Osteocyte (in vitro differentiated cells): ENCODE measurements at regions not wholly inside any gene's neighbourhood (a gene's known extent, or its start where the extent isn't known, plus 50 kb on each side); places are given as distances from the start of the nearest gene placed in this dataset.

Source experiments
- DNase-seq: peaks from one replicate; pipeline ENCODE4 v3.0.0; 2021; ENCODE audit warnings: mixed read lengths; ENCODE audit not compliant: unreplicated experiment; ENCODE audit errors: extremely low spot score
- H3K27ac Mint-ChIP-seq: one replicate; pipeline ENCODE4 v1.8.0; 2021; ENCODE audit warnings: mild to moderate bottlenecking, mixed read lengths; ENCODE audit not compliant: unreplicated experiment
- H3K27me3 Mint-ChIP-seq: one replicate; pipeline ENCODE4 v1.8.0; 2021; ENCODE audit warnings: mixed read lengths; ENCODE audit not compliant: unreplicated experiment
- H3K36me3 Mint-ChIP-seq: one replicate; pipeline ENCODE4 v1.8.0; 2021; ENCODE audit warnings: mixed read lengths; ENCODE audit not compliant: unreplicated experiment
- H3K4me1 Mint-ChIP-seq: one replicate; pipeline ENCODE4 v1.8.0; 2021; ENCODE audit warnings: mixed read lengths; ENCODE audit not compliant: unreplicated experiment
- H3K4me3 Mint-ChIP-seq: one replicate; pipeline ENCODE4 v1.8.0; 2021; ENCODE audit warnings: mild to moderate bottlenecking, moderate library complexity, mixed read lengths; ENCODE audit not compliant: unreplicated experiment
- H3K9me3 Mint-ChIP-seq: one replicate; pipeline ENCODE4 v1.8.0; 2021; ENCODE audit warnings: mixed read lengths; ENCODE audit not compliant: unreplicated experiment
- TF ChIP-seq, protein P1 (sequence below): fragments of 200-600 bp; sonication (generic); IDR thresholded peaks from 2 replicates; pipeline ENCODE4 v1.5.0; 2021; ENCODE audit warnings: antibody characterized with exemption, mild to moderate bottlenecking, moderate library complexity

DNA sequence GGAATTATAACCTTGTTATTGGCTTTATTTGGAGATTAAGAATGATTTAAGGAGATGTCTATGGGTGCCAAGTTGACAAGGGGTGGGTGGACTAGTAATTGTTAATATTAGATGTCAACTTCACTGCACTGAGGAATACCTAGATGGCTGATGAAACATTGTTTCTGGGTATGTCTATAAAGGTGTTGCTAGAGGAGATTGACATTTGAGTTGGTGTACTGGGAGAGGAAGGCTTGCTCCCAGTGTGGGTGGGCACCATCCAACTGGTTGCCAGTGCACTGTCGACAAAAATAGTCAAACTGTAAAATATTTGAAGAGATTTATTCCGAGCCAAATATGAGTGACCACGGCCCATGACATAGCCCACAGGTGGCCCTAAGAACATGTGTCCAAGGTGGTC lies 378.8 kb downstream of the NDFIP2 start:
- H3K36me3 Mint-ChIP-seq: no peaks in the 10 kb centered on the region
- no peaks in the 10 kb centered on the region for H3K4me1 Mint-ChIP-seq
- no peaks in the 10 kb centered on the region for H3K9me3 Mint-ChIP-seq
- TF ChIP-seq, protein P1, sequence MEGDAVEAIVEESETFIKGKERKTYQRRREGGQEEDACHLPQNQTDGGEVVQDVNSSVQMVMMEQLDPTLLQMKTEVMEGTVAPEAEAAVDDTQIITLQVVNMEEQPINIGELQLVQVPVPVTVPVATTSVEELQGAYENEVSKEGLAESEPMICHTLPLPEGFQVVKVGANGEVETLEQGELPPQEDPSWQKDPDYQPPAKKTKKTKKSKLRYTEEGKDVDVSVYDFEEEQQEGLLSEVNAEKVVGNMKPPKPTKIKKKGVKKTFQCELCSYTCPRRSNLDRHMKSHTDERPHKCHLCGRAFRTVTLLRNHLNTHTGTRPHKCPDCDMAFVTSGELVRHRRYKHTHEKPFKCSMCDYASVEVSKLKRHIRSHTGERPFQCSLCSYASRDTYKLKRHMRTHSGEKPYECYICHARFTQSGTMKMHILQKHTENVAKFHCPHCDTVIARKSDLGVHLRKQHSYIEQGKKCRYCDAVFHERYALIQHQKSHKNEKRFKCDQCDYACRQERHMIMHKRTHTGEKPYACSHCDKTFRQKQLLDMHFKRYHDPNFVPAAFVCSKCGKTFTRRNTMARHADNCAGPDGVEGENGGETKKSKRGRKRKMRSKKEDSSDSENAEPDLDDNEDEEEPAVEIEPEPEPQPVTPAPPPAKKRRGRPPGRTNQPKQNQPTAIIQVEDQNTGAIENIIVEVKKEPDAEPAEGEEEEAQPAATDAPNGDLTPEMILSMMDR: no peak
- H3K27me3 Mint-ChIP-seq: no peaks in the 10 kb centered on the region
- DNase-seq: no peak
- H3K27ac Mint-ChIP-seq: no peak overlapping the region
- no peak overlapping the region for H3K4me3 Mint-ChIP-seq

DNA sequence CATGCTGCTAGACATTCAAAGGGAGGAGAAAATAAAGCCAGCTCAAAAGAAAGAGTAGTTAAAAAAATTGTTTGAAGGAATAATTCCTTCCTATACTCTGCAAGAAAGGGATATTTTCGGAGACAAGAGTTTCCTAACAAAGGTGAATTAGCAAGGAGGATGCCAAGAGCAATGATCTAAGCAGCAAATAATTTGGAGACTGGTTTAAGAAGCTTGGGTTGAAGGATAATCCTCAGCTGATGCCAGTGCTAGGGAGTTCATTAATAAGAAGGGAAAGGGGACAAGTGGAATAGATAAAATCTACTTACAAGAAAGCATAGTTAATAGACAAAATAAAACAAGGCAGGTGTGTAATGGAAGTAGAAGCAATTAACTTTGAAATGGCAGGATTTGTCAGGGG lies 372.3 kb downstream of the NDFIP2 start:
- Mint-ChIP-seq H3K4me1 (no peaks in the 10 kb centered on the region), H3K27ac (no peak overlapping the region), H3K9me3 (no peaks in the 10 kb centered on the region), H3K36me3 (no peaks in the 10 kb centered on the region), H3K27me3 (no peaks in the 10 kb centered on the region), H3K4me3 (no peak overlapping the region)
- no peak for DNase-seq
- TF ChIP-seq, protein P1: no peak

DNA sequence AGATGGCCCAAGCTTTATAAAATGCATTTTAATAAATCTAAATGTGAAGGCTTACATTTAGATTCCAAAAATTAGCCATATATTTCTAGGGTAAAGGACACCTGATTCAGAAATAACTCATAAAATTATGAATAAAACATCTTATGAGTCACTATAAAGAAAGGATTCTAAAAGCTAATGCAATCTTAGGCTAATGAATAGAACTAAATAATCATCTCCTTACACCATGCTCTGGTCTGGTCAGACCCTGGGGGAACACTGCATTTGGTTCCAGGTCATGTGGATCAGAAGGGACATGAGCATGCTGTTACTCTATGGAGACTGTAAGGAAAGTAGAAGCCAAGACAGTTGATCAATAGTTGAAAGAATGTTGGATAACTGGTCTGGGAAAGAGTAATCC lies 370.4 kb downstream of the NDFIP2 start:
- H3K9me3 Mint-ChIP-seq: no peaks in the 10 kb centered on the region
- no peaks in the 10 kb centered on the region for H3K36me3 Mint-ChIP-seq
- H3K4me3 Mint-ChIP-seq: no peak overlapping the region
- TF ChIP-seq, protein P1: no peak
- H3K4me1 Mint-ChIP-seq: no peaks in the 10 kb centered on the region
- H3K27ac Mint-ChIP-seq: no peak overlapping the region
- DNase-seq: no peak
- H3K27me3 Mint-ChIP-seq: no peaks in the 10 kb centered on the region

DNA sequence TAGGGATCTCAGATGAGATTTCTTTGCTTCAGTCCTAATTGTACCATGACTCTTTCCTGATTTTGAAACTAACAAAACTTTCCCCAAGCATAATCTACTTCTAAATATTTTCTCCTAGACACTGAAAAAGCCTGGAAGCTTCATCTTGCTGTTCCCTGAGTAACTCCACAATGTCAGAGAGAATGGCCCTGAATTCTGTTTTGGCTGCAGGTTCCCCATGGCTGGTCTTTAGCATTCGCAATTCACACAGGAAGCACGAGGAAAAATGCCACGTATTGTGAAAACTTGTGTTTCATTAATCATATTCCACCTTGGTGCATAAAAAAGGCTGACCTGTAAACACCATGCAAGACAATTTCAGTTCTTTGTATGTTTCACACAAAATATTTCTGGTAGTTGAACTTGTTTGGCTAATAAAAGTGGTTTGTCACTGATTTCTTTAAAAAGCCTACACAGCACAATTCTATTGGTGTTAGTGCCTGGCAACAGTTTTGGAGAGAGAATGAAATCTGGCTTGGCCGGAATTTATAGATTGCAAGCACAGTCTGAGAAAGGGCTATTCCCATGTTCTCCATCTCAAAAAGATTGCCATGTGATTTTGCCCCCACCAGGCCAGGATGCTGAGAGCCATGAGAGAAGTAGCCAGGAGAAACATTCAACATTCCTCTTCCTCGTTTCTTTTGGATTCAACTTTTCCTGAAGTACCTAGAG lies 367.1 kb downstream of the NDFIP2 start:
- Mint-ChIP-seq H3K9me3 (no peaks in the 10 kb centered on the region), H3K36me3 (no peaks in the 10 kb centered on the region), H3K27me3 (no peaks in the 10 kb centered on the region), H3K4me3 (no peak overlapping the region), H3K27ac (no peak overlapping the region), H3K4me1 (no peaks in the 10 kb centered on the region)
- TF ChIP-seq, protein P1: no peak
- DNase-seq: no peak

DNA sequence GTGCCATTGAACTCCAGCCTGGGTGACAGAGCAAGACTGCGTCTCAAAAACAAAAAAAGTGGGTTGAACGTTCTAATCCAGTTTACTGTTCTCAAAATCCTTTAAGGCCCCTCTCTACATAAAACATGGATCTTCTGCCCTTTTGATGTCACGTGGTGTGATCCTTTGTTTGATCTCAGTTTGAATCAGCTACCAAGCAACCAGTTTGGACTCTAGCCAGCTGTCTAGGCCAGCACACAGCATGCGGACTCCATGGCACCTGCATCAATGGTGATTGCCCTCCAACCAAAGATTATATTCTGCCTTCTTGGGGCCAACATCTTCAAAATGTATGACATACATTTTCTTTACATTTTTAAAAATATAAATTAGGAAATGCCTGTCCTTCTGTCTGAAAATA lies 365.4 kb downstream of the NDFIP2 start:
- DNase-seq: no peak
- Mint-ChIP-seq H3K27me3 (no peaks in the 10 kb centered on the region), H3K4me1 (no peaks in the 10 kb centered on the region), H3K9me3 (no peaks in the 10 kb centered on the region), H3K4me3 (no peak overlapping the region), H3K27ac (no peak overlapping the region), H3K36me3 (no peaks in the 10 kb centered on the region)
- TF ChIP-seq, protein P1: no peak
